Liver (tissue), 8 donors: ENCODE measurements at regions not wholly inside any gene's neighbourhood (a gene's known extent, or its start where the extent isn't known, plus 50 kb on each side); places are given as distances from the start of the nearest gene placed in this dataset.

Source experiments
- DNase-seq: peaks from one replicate; pipeline ENCODE4 v3.0.0-alpha.2; 2017; ENCODE audit warnings: low spot score
- H3K27ac ChIP-seq, 2 donors: one replicate each; pipeline ENCODE4 v1.7.0; 2013; ENCODE audit warnings: inconsistent platforms in 2 of 2, low read length in 2 of 2, control low read depth in 1 of 2, low read depth in 1 of 2, mild to moderate bottlenecking in 1 of 2
- H3K27me3 ChIP-seq, 4 donors: one replicate each; pipeline versions ENCODE4 v1.6.1 to v1.7.0; 2013; ENCODE audit warnings: low read length in 3 of 4, inconsistent platforms in 1 of 4, mild to moderate bottlenecking in 1 of 4, moderate library complexity in 1 of 4; ENCODE audit not compliant: control insufficient read depth in 4 of 4, insufficient read depth in 4 of 4
- H3K36me3 ChIP-seq, 4 donors: one replicate each; pipeline versions ENCODE4 v1.6.1 to v1.7.0; 2013; ENCODE audit warnings: low read length in 3 of 4, mild to moderate bottlenecking in 3 of 4, low read depth in 1 of 4, moderate library complexity in 1 of 4; ENCODE audit not compliant: control insufficient read depth in 4 of 4, insufficient read depth in 3 of 4
- H3K4me1 ChIP-seq, 4 donors: one replicate each; pipeline versions ENCODE4 v1.6.1 to v1.7.0; 2013; ENCODE audit warnings: low read length in 3 of 4, mild to moderate bottlenecking in 3 of 4, moderate library complexity in 1 of 4; ENCODE audit not compliant: control insufficient read depth in 4 of 4, insufficient read depth in 4 of 4
- H3K4me3 ChIP-seq, 3 donors: one replicate each; pipeline versions ENCODE4 v1.6.1 to v1.7.0; 2013; ENCODE audit warnings: low read length in 3 of 3, control low read depth in 1 of 3, low read depth in 1 of 3, mild to moderate bottlenecking in 1 of 3
- H3K9ac ChIP-seq, 2 donors: one replicate each; pipeline ENCODE4 v1.7.0; 2013; ENCODE audit warnings: low read length in 2 of 2, mild to moderate bottlenecking in 2 of 2, moderate library complexity in 2 of 2, control low read depth in 1 of 2, low read depth in 1 of 2
- H3K9me3 ChIP-seq, 4 donors: one replicate each; pipeline versions ENCODE4 v1.6.1 to v1.7.0; 2013; ENCODE audit warnings: low read length in 3 of 4; ENCODE audit not compliant: control insufficient read depth in 4 of 4
- EGR1 ChIP-seq, 2 donors: IDR thresholded peaks; 2 replicates each; pipeline ENCODE4 v1.6.1; 2016 to 2018; ENCODE audit warnings: antibody characterized with exemption in 2 of 2, low read depth in 2 of 2
- FOXA2 ChIP-seq: IDR thresholded peaks from 2 replicates; pipeline ENCODE4 v1.6.1; 2016; ENCODE audit warnings: antibody characterized with exemption
- GABPA ChIP-seq, 2 donors: IDR thresholded peaks in 1 of 2; conservative IDR thresholded peaks in 1 of 2; 2 replicates each; pipeline ENCODE4 v1.6.1; 2016; ENCODE audit warnings: antibody characterized with exemption in 2 of 2, mild to moderate bottlenecking in 1 of 2, moderate library complexity in 1 of 2
- HNF4A ChIP-seq, 2 donors: conservative IDR thresholded peaks; 2 replicates each; pipeline ENCODE4 v1.6.1; 2016; ENCODE audit warnings: antibody characterized with exemption in 2 of 2, mild to moderate bottlenecking in 2 of 2
- HNF4G ChIP-seq: IDR thresholded peaks from 2 replicates; pipeline ENCODE4 v1.6.1; 2016; ENCODE audit warnings: antibody characterized with exemption
- JUND ChIP-seq, 2 donors: IDR thresholded peaks; 2 replicates each; pipeline ENCODE4 v1.6.1; 2016; ENCODE audit warnings: antibody characterized with exemption in 2 of 2
- NR2F2 ChIP-seq: IDR thresholded peaks from 2 replicates; pipeline ENCODE4 v1.6.1; 2016; ENCODE audit warnings: antibody characterized with exemption
- RXRA ChIP-seq, 2 donors: IDR thresholded peaks; 2 replicates each; pipeline ENCODE4 v1.6.1; 2017 to 2018; ENCODE audit warnings: antibody characterized with exemption in 2 of 2, mild to moderate bottlenecking in 1 of 2
- SP1 ChIP-seq: IDR thresholded peaks from 2 replicates; pipeline ENCODE4 v1.6.1; 2018; ENCODE audit warnings: antibody characterized with exemption, mild to moderate bottlenecking
- TAF1 ChIP-seq: conservative IDR thresholded peaks from 2 replicates; pipeline ENCODE4 v1.6.1; 2016; ENCODE audit warnings: antibody characterized with exemption, mild to moderate bottlenecking
- YY1 ChIP-seq: IDR thresholded peaks from 2 replicates; pipeline ENCODE4 v1.6.1; 2016; ENCODE audit warnings: antibody characterized with exemption, mild to moderate bottlenecking
- WGBS: extraction: QIAGEN DNeasy Blood & Tissue Kit; methylation state at CpG from one replicate; pipeline ENCODE4 v1.1.7; 2013; 5-methylcytosine and 5-hydroxymethylcytosine counted together
- TF ChIP-seq, protein P1 (sequence below): fragments of 150-350 bp; IDR thresholded peaks from 2 replicates; pipeline ENCODE4 v1.5.1; 2017; ENCODE audit warnings: improper control_type of control experiment, low read depth, low read length; ENCODE audit not compliant: missing input control
- TF ChIP-seq, protein P2 (sequence below): IDR thresholded peaks from 2 replicates; pipeline ENCODE4 v1.6.1; 2016; ENCODE audit warnings: antibody characterized with exemption
- TF ChIP-seq, protein P3 (sequence below): IDR thresholded peaks from 2 replicates; pipeline ENCODE4 v1.6.1; 2016; ENCODE audit warnings: antibody characterized with exemption
- TF ChIP-seq, protein P4 (sequence below): IDR thresholded peaks from 2 replicates; pipeline ENCODE4 v1.6.1; 2016; ENCODE audit warnings: antibody characterized with exemption
- donor health status: healthy.
- donor health status: healthy.
- donor health status: healthy.
- donor health status: healthy.
- donor health status: healthy.

DNA sequence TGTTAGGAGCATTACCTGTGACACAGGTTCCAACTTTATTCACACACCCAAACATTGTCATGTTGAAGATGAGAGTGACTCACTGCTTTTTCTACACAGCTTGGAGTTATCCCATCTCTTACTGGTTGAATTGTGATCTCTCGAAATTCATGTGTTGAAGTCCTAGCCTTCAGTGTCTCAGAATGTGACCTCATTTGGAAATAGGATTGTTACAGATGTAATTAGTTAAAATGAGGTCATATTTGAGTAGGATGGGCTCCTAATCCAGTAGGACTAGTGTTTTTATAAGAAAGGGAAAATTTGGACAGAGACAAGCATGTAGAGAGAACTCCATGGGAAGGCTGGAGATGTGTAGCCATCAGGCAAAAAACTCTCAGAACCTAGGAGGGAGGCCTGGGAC is 142.5 kb downstream of the POSTN start (continued):
- TF ChIP-seq, protein P1, sequence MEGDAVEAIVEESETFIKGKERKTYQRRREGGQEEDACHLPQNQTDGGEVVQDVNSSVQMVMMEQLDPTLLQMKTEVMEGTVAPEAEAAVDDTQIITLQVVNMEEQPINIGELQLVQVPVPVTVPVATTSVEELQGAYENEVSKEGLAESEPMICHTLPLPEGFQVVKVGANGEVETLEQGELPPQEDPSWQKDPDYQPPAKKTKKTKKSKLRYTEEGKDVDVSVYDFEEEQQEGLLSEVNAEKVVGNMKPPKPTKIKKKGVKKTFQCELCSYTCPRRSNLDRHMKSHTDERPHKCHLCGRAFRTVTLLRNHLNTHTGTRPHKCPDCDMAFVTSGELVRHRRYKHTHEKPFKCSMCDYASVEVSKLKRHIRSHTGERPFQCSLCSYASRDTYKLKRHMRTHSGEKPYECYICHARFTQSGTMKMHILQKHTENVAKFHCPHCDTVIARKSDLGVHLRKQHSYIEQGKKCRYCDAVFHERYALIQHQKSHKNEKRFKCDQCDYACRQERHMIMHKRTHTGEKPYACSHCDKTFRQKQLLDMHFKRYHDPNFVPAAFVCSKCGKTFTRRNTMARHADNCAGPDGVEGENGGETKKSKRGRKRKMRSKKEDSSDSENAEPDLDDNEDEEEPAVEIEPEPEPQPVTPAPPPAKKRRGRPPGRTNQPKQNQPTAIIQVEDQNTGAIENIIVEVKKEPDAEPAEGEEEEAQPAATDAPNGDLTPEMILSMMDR = no peak
- TF ChIP-seq HNF4G = no peak

DNA sequence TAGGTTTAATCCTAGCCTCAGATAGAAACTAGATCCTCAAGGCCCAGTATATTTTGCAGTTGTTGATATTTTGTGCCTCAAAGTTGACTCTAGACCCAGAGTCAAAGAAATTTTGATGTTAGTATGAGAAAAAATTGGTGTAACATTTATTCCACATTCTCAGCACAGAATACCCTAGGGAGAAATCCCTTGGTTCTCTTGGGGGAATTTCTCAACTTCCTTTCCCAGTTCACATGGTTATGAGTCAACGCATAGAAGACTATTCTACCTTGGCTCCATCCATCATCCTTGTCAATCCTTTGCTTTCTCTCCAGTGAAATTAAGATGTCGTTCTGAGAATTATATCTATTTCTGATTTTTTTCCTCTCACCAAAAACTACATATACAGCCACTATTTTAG is 145.3 kb downstream of the POSTN start:
- TF ChIP-seq TAF1 = no peak
- TF ChIP-seq, protein P1 = no peak
- no peak for TF ChIP-seq FOXA2
- no peak for TF ChIP-seq SP1
- no peak for TF ChIP-seq YY1
- no peak for TF ChIP-seq JUND (IDR thresholded peaks at IDR 0.05)
- TF ChIP-seq, protein P2, sequence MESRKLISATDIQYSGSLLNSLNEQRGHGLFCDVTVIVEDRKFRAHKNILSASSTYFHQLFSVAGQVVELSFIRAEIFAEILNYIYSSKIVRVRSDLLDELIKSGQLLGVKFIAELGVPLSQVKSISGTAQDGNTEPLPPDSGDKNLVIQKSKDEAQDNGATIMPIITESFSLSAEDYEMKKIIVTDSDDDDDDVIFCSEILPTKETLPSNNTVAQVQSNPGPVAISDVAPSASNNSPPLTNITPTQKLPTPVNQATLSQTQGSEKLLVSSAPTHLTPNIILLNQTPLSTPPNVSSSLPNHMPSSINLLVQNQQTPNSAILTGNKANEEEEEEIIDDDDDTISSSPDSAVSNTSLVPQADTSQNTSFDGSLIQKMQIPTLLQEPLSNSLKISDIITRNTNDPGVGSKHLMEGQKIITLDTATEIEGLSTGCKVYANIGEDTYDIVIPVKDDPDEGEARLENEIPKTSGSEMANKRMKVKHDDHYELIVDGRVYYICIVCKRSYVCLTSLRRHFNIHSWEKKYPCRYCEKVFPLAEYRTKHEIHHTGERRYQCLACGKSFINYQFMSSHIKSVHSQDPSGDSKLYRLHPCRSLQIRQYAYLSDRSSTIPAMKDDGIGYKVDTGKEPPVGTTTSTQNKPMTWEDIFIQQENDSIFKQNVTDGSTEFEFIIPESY = no peak
- TF ChIP-seq NR2F2 = no peak
- TF ChIP-seq, protein P3, sequence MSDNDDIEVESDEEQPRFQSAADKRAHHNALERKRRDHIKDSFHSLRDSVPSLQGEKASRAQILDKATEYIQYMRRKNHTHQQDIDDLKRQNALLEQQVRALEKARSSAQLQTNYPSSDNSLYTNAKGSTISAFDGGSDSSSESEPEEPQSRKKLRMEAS = no peak
- no peak for TF ChIP-seq GABPA (IDR thresholded peaks at IDR 0.05 in 1 of 2, conservative IDR thresholded peaks at IDR 0.05 in 1 of 2)
- no peak for TF ChIP-seq RXRA (IDR thresholded peaks at IDR 0.05)
- no peak for TF ChIP-seq EGR1 (IDR thresholded peaks at IDR 0.05; ENCODE audit: low read depth in 2 of 2)
- Histone ChIP-seq H3K27ac (no peak overlapping the region), H3K9me3 (no peaks in the 10 kb centered on the region), H3K9ac (no peak overlapping the region), H3K36me3 (no peaks in the 10 kb centered on the region), H3K27me3 (no peaks in the 10 kb centered on the region), H3K4me3 (no peak overlapping the region), H3K4me1 (no peaks in the 10 kb centered on the region)
- no peak for DNase-seq
- 68% methylated on average over 2 of the region's 2 CpGs for WGBS

DNA sequence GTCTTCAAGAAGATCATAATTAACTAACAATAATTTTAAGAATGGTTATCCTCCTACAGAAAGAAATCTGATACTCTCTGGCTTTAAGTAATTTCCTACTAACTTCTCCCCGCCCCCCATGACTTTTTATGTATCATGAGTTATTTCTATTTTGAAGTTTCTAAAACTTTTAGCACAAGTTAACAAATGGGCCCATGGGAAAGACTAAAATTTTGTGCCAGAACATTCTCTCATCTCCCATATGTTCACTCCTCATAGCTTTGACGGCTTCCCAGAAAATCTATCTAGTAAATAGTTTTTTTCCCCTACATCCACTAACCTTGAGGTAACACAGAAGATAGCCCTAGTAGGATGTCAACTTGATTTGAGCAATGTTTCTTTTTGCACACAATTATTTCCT is 148.3 kb downstream of the POSTN start:
- DNase-seq = no peak

More for the DNA sequence above, 148.3 kb downstream of the POSTN start:
- no peak overlapping the region for H3K9ac ChIP-seq
- H3K4me3 ChIP-seq = no peak overlapping the region
- no peaks in the 10 kb centered on the region for H3K9me3 ChIP-seq
- no peaks in the 10 kb centered on the region for H3K27me3 ChIP-seq
- no peaks in the 10 kb centered on the region for H3K4me1 ChIP-seq
- no peak for TF ChIP-seq HNF4A (conservative IDR thresholded peaks at IDR 0.05)
- TF ChIP-seq FOXA2 = no peak
- TF ChIP-seq GABPA (IDR thresholded peaks at IDR 0.05 in 1 of 2, conservative IDR thresholded peaks at IDR 0.05 in 1 of 2) = no peak
- TF ChIP-seq, protein P4, sequence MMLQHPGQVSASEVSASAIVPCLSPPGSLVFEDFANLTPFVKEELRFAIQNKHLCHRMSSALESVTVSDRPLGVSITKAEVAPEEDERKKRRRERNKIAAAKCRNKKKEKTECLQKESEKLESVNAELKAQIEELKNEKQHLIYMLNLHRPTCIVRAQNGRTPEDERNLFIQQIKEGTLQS = no peak
- TF ChIP-seq EGR1 (IDR thresholded peaks at IDR 0.05; ENCODE audit: low read depth in 2 of 2) = no peak
- no peak for TF ChIP-seq RXRA (IDR thresholded peaks at IDR 0.05)
- WGBS = 85% methylated on average over 2 of the region's 2 CpGs
- H3K27ac ChIP-seq = no peak overlapping the region
- H3K36me3 ChIP-seq = no peaks in the 10 kb centered on the region
